HL-60/S4 (cell line): ENCODE measurements at regions not wholly inside any gene's neighbourhood (a gene's known extent, or its start where the extent isn't known, plus 50 kb on each side); places are given as distances from the start of the nearest gene placed in this dataset.
"Not testable (repeated sequence)": the region's sequence is repeated elsewhere in the genome, so short reads cannot be mapped to it uniquely, and the experiment has no call there.

Experiments
- in situ Hi-C: fragments of 300-500 bp; cut with MboI; formaldehyde crosslinking; loops from 2 replicates; pipeline ENCODE4 v1.14.3; 2022; ENCODE audit warnings: low sequenced_read_pairs

GRCh38 chr9:87195306-87195705 lies 248.0 kb upstream of the GAS1 start:
- in situ Hi-C loops, result no loop called here

GRCh38 chr9:87197349-87198130 lies 250.2 kb upstream of the GAS1 start:
- in situ Hi-C loops, result no loop called here

GRCh38 chr9:87198716-87199115 lies 251.4 kb upstream of the GAS1 start:
- in situ Hi-C loops, result no loop called here

- in situ Hi-C loops, result no loop called here
Observed at GRCh38 chr9:87199278-87199677, 252.0 kb upstream of the GAS1 start.

GRCh38 chr9:87199782-87200181 lies 252.5 kb upstream of the GAS1 start:
- in situ Hi-C loops, result no loop called here

GRCh38 chr9:87201351-87201751 lies 254.0 kb upstream of the GAS1 start:
- in situ Hi-C loops, result no loop called here

- in situ Hi-C loops, result no loop called here
Observed at GRCh38 chr9:87206064-87206661, 258.9 kb upstream of the GAS1 start.

GRCh38 chr9:87210658-87211057 lies 263.4 kb upstream of the GAS1 start:
- in situ Hi-C loops, result not testable (repeated sequence)

- in situ Hi-C loops, result no loop called here
Observed at GRCh38 chr9:87211669-87212068, 264.4 kb upstream of the GAS1 start.

- in situ Hi-C loops, result no loop called here
Observed at GRCh38 chr9:87212605-87213021, 265.3 kb upstream of the GAS1 start.

GRCh38 chr9:87213948-87214347 lies 266.6 kb upstream of the GAS1 start:
- in situ Hi-C loops, result no loop called here

GRCh38 chr9:87214991-87215390 lies 267.7 kb upstream of the GAS1 start:
- in situ Hi-C loops, result no loop called here

- in situ Hi-C loops, result no loop called here
Observed at GRCh38 chr9:87216036-87216435, 268.7 kb upstream of the GAS1 start.

GRCh38 chr9:87216897-87217455 lies 269.7 kb upstream of the GAS1 start:
- in situ Hi-C loops, result no loop called here

GRCh38 chr9:87223392-87224246 lies 274.0 kb upstream of the DAPK1 start:
- in situ Hi-C loops, result no loop called here

GRCh38 chr9:87226896-87227295 lies 270.8 kb upstream of the DAPK1 start:
- in situ Hi-C loops, result no loop called here

- in situ Hi-C loops, result no loop called here
Observed at GRCh38 chr9:87227456-87227855, 270.2 kb upstream of the DAPK1 start.

- in situ Hi-C loops, result no loop called here
Observed at GRCh38 chr9:87229108-87229507, 268.6 kb upstream of the DAPK1 start.

GRCh38 chr9:87233431-87233830 lies 264.2 kb upstream of the DAPK1 start:
- in situ Hi-C loops, result no loop called here

- in situ Hi-C loops, result no loop called here
Observed at GRCh38 chr9:87233899-87234455, 263.7 kb upstream of the DAPK1 start.

GRCh38 chr9:87234854-87235253 lies 262.8 kb upstream of the DAPK1 start:
- in situ Hi-C loops, result no loop called here
